HL-60 (cell line): ENCODE measurements at regions not wholly inside any gene's neighbourhood (a gene's known extent, or its start where the extent isn't known, plus 50 kb on each side); places are given as distances from the start of the nearest gene placed in this dataset.

Experiments
- DNase-seq, 2 experiments: peaks; one replicate each; pipeline ENCODE4 v3.0.0-alpha.2; 2010 to 2020; ENCODE audit warnings: low read depth in 1 of 2, low spot score in 1 of 2
- H3K27ac ChIP-seq: fragments of 250-450 bp; sonication (Bioruptor Pico); replicated peaks from 2 replicates; pipeline ENCODE4 v1.5.1; 2020; ENCODE audit warnings: mild to moderate bottlenecking, moderate library complexity
- H3K27me3 ChIP-seq: fragments of 250-450 bp; sonication (Bioruptor Pico); 2 replicates; pipeline ENCODE4 v1.5.1; 2021; ENCODE audit warnings: mild to moderate bottlenecking, moderate library complexity; ENCODE audit not compliant: insufficient read depth, poor library complexity, severe bottlenecking
- H3K4me3 ChIP-seq: replicated peaks from 2 replicates; pipeline ENCODE4 v1.5.1; 2011; ENCODE audit warnings: mild to moderate bottlenecking, control low read depth, low read length; ENCODE audit not compliant: insufficient read depth
- CTCF ChIP-seq: IDR thresholded peaks from one replicate; pipeline ENCODE4 v1.5.1; 2011; ENCODE audit warnings: low read length, control low read depth, inconsistent platforms; ENCODE audit not compliant: insufficient read depth
- GABPA ChIP-seq: IDR thresholded peaks from 2 replicates; pipeline ENCODE4 v1.6.1; 2012; ENCODE audit warnings: low read depth
- POLR2AphosphoS5 ChIP-seq: IDR thresholded peaks from 2 replicates; pipeline ENCODE4 v1.6.1; 2012; ENCODE audit warnings: low read depth
- REST ChIP-seq: IDR thresholded peaks from 2 replicates; pipeline ENCODE4 v1.6.1; 2012; ENCODE audit warnings: low read depth; ENCODE audit not compliant: insufficient replicate concordance
- SPI1 ChIP-seq: IDR thresholded peaks from 2 replicates; pipeline ENCODE4 v1.6.1; 2012; ENCODE audit warnings: low read depth, mild to moderate bottlenecking, borderline replicate concordance

- H3K27ac ChIP-seq: no peak overlapping the region
- no peak overlapping the region for H3K4me3 ChIP-seq
- no peak for DNase-seq
- TF ChIP-seq POLR2AphosphoS5 (no peak), REST (no peak)
- no peaks in the 10 kb centered on the region for H3K27me3 ChIP-seq
These were observed 219.5 kb upstream of the POT1 start for GRCh38 chr7:125149151-125149550.

- no peak for TF ChIP-seq CTCF
- no peak for TF ChIP-seq GABPA
- TF ChIP-seq SPI1: no peak
- no peak for TF ChIP-seq POLR2AphosphoS5
- no peak for TF ChIP-seq REST
- Histone ChIP-seq H3K27me3 (no peaks in the 10 kb centered on the region), H3K27ac (no peak overlapping the region), H3K4me3 (no peak overlapping the region)
- no peak for DNase-seq
These were observed 217.4 kb upstream of the POT1 start for GRCh38 chr7:125147047-125147446.

- Histone ChIP-seq H3K27me3 (no peaks in the 10 kb centered on the region), H3K27ac (no peak overlapping the region), H3K4me3 (no peak overlapping the region)
- TF ChIP-seq GABPA (no peak), REST (no peak), SPI1 (no peak), CTCF (no peak), POLR2AphosphoS5 (no peak)
- no peak for DNase-seq
These were observed 207.3 kb upstream of the POT1 start for GRCh38 chr7:125136755-125137532.
